ENCODE measurements at regions not wholly inside any gene's neighbourhood (a gene's known extent, or its start where the extent isn't known, plus 50 kb on each side); places are given as distances from the start of the nearest gene placed in this dataset.

DNA sequence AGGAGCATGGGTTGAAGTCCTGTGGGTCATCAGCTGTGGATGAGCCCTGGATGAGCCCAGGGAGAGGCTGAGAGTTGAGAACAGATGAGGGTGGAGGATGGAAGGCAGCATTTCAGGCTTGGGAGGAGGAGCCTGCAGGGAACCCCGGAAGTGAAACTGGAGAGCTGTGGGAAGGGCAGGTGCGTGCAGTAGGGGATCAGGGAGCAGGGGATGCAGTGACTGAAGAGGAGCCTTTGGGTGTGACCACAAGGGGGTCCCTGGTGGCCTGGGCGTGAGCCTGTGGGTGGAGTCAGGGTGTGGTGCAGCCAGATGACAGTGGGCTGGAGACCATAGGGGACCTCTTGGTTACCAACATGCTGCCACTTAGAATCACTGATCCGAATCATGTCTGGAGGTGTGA, 115.5 kb downstream of the PAPOLA start:
- DNase-seq = no peak

DNA sequence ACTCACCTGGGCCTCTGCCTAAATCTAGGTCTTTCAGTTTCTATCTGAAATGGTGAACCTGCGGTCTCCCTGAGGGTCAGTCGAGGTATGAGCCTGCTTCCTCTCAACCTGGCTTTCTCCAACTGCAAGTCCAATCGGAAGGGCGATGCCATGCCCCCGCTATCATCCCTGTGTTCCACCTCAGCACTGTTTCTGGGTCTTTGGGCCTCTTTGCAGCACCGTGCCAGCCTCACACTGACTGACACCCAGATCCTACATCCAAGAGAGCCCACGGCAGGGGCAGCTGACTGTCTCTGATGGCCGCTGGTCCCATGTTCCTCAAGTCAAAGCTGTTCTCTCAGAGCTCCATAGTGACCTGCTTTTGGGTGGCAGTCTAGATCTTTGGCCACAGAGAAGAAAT, 120.7 kb downstream of the PAPOLA start:
- DNase-seq = no peak

GRCh38 chr14:96623676-96624484, 121.7 kb downstream of the PAPOLA start:
- DNase-seq = no peak

DNA sequence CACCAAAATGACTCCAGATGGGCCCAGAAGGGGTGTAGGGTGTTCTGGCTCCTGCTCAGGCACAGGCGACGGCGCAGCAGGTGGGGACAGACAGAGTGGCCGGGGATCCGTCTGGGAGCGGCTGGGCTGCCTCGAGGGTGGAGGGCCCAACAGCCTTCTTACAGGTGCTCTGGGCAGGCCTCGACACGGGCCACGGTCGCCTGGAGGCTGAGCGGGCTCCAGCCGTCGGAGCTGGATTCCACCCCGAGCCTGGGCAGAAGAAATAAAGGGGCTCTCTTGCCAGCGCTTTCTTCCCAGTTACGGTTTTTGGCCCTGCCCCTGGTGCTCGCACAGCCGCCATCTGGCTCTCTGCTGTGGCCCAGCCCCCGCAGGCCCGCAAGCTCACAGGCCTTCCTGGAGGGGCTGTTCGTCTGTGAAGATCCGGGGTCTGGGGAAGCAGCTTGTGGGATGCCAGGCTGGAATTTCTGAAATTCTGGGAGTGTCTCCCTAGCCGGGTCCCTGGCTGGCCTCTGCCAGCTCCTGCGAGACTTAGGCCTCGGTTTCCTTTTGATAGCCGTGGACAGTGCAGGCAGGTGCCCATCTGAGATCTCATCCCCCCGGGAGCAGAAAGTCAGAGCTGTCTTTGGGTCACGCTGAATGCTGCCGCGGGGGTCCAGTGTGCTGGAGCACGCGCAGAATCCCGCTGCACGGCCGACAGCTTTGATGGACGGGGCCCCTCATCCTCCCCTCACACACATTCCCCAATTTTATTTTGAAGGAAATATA, 122.7 kb downstream of the PAPOLA start:
- DNase-seq = no peak

GRCh38 chr14:96625426-96625985, 123.3 kb downstream of the PAPOLA start:
- no peak for DNase-seq

DNA sequence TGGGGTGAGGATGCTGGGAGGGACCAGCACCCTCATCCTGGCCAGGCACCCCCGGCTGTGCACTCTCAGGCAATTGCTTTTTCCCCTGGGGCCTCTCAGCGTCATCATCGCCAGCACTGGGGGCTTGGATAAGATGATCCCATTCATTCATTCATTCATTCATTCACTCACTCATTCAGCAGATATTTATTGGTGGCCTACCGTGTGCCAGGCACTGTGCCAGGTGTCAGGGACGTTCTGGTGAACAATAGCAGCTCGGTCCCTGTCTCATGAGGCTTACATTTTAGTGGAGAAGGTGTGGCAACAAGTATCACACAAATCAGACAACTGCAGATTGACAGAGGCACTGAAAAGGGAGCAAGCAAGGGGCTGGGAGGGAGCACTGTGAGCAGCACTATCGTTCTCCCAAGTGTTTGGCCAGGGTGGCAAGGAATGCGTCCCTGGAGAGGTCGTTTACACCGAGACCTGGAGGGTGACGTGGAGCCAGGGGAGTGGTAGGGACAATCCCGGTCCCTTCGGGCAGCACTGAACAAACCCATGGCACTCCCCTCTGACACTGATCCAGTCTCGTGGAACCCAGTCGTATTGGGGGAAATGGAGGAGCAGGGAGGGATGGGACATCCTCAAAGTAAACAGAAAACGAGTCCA, 124.1 kb downstream of the PAPOLA start:
- DNase-seq = no peak

GRCh38 chr14:96626916-96627315, 124.7 kb downstream of the PAPOLA start:
- DNase-seq = no peak

GRCh38 chr14:96627386-96627785, 125.2 kb downstream of the PAPOLA start:
- no peak for DNase-seq

DNA sequence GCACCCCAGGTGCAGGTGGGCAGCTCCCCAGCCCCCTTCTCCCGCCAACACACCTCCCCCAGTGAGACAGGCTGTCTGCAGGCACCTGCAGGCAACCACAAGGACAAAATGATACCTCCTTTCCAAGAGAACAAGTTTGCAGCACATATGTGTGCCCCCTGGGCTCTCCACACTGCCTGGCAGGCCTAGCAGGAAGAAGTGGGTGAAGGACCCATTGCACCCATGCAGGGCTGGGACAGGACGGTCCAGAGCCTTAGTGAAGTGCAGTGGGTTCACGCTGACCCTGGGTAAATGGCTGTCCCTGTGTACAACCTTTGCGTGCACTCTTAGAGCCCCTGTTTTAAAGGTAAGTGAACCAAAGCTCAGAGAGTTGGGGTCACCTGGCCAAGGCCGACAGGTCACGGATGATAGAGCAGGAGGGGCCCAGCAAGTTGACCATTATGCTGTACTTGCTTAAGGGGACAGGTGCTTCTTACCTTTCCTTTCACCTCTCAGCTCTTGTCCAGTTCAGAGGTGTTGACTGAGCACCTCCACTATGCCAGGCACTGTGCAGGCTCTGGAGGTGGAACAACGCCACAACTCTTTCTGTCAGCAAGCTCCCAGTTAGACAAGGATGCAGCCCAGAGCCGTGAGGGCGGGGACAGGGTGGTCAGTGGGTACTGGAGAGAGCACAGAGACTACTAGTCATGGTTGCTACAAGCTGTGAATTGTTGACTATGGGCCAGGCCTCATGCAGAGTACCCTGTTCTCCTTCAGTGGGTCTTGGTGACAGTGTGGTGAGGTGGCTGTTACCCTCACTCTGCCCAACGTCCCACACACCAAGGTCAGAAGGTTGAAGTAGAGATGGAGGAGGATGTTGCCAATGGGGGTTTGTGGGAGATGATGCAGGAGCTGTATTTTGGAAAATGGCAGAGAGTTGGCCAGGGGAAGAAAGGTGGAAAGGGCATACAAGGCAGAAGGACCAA, 125.9 kb downstream of the PAPOLA start:
- DNase-seq = no peak

GRCh38 chr14:96629082-96629481, 126.9 kb downstream of the PAPOLA start:
- no peak for DNase-seq

- no peak for DNase-seq
Measured at GRCh38 chr14:96629558-96630222, 127.5 kb downstream of the PAPOLA start.

- DNase-seq = no peak
Measured at GRCh38 chr14:96630281-96630680, 128.1 kb downstream of the PAPOLA start.

DNA sequence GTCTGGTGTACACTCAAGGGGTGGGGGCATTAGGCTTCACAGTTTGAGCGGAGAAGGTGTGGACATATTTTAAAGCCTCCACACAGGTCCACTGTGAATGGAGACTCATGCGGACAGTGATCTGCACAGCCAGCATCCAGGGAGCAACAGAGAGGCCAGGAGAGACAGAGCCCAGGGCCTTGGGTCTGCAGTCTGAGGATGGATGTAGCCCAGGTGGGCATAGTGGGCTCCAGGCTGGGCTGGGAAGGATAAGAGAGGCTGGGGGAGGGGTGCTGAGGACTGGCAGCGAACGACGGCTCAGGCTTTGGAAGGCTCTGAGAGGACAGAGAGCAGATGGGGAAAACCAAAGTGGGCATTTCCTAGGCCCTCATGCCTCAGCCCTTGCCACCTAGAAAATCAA, 128.8 kb downstream of the PAPOLA start:
- DNase-seq = no peak

GRCh38 chr14:96631621-96632362, 129.6 kb downstream of the PAPOLA start:
- no peak for DNase-seq

DNA sequence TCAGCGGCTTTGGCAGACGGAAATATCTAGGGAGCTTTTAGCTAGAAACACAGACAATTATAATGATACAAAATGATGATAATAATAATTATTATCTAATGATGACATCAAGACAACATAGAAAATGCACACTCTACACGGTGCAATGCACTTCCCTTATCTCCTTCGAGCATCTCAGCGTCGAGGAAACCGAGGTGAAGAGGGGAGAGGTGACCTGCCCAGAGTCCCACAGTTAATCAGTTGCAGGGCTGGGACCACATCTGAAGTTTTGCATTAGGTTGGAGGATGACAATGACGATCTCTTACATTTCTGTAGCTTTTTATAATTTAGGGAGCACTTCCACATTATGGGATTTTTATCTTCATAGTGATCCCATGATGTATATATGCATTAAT, 130.2 kb downstream of the PAPOLA start:
- DNase-seq = no peak

- no peak for DNase-seq
Measured at GRCh38 chr14:96633096-96633495, 130.9 kb downstream of the PAPOLA start.

- no peak for DNase-seq
Measured at GRCh38 chr14:96634481-96634880, 132.3 kb downstream of the PAPOLA start.

GRCh38 chr14:96634896-96635295, 132.7 kb downstream of the PAPOLA start:
- DNase-seq = no peak

GRCh38 chr14:96635850-96636249, 133.7 kb downstream of the PAPOLA start:
- no peak for DNase-seq

GRCh38 chr14:96637521-96637920, 135.3 kb downstream of the PAPOLA start:
- no peak for DNase-seq

Measured in NCI-H226 (cell line).